WERI-Rb-1 (cell line): ENCODE measurements at regions not wholly inside any gene's neighbourhood (a gene's known extent, or its start where the extent isn't known, plus 50 kb on each side); places are given as distances from the start of the nearest gene placed in this dataset.

Experiments
- DNase-seq: peaks from one replicate; pipeline ENCODE4 v3.0.0-alpha.2; 2020
- H3K27ac ChIP-seq: fragments of 250-450 bp; sonication (Bioruptor Pico); 2 replicates; pipeline ENCODE4 v1.5.1; 2020; ENCODE audit warnings: mild to moderate bottlenecking, moderate library complexity
- H3K27me3 ChIP-seq: fragments of 250-450 bp; sonication (Bioruptor Pico); 2 replicates; pipeline ENCODE4 v1.5.1; 2021; ENCODE audit warnings: mild to moderate bottlenecking, low read depth, moderate library complexity; ENCODE audit not compliant: insufficient read depth, severe bottlenecking
- H3K36me3 ChIP-seq: fragments of 250-450 bp; sonication (Bioruptor Pico); 2 replicates; pipeline ENCODE4 v1.5.1; 2020; ENCODE audit warnings: mild to moderate bottlenecking, moderate library complexity
- H3K4me3 ChIP-seq: 2 replicates; pipeline ENCODE4 v1.5.1; 2011; ENCODE audit warnings: low read depth, mild to moderate bottlenecking, control low read depth, low read length
- H3K9me3 ChIP-seq: fragments of 250-450 bp; sonication (Bioruptor Pico); 2 replicates; pipeline ENCODE4 v1.5.1; 2021; ENCODE audit warnings: mild to moderate bottlenecking, moderate library complexity; ENCODE audit not compliant: severe bottlenecking
- CTCF ChIP-seq: IDR thresholded peaks from 2 replicates; pipeline ENCODE4 v1.5.1; 2011; ENCODE audit warnings: low read depth, mild to moderate bottlenecking, control low read depth, inconsistent platforms, low read length

GRCh38 chr15:87508086-87508485, 748.5 kb downstream of the NTRK3 start:
- Histone ChIP-seq H3K36me3 (no peaks in the 10 kb centered on the region), H3K27me3 (no peaks in the 10 kb centered on the region), H3K4me3 (no peak overlapping the region), H3K27ac (no peak overlapping the region), H3K9me3 (peaks cover 3% of the 10 kb centered on the region)
- no peak for DNase-seq
- TF ChIP-seq CTCF: no peak

- no peaks in the 10 kb centered on the region for H3K9me3 ChIP-seq
- no peaks in the 10 kb centered on the region for H3K27me3 ChIP-seq
- no peak overlapping the region for H3K4me3 ChIP-seq
- no peak for TF ChIP-seq CTCF
- H3K27ac ChIP-seq: no peak overlapping the region
- H3K36me3 ChIP-seq: no peaks in the 10 kb centered on the region
- no peak for DNase-seq
Observed at GRCh38 chr15:87502173-87502572, 754.4 kb downstream of the NTRK3 start.

GRCh38 chr15:87500240-87500639, 756.3 kb downstream of the NTRK3 start:
- Histone ChIP-seq H3K4me3 (no peak overlapping the region), H3K27me3 (no peaks in the 10 kb centered on the region), H3K9me3 (no peaks in the 10 kb centered on the region), H3K27ac (no peak overlapping the region), H3K36me3 (no peaks in the 10 kb centered on the region)
- no peak for DNase-seq
- no peak for TF ChIP-seq CTCF

- TF ChIP-seq CTCF: no peak
- no peaks in the 10 kb centered on the region for H3K36me3 ChIP-seq
- no peak for DNase-seq
Observed at GRCh38 chr15:87498560-87498959, 758.0 kb downstream of the NTRK3 start.

GRCh38 chr15:87496795-87497194, 759.7 kb downstream of the NTRK3 start:
- Histone ChIP-seq H3K27me3 (no peaks in the 10 kb centered on the region), H3K27ac (no peak overlapping the region), H3K9me3 (no peaks in the 10 kb centered on the region), H3K36me3 (no peaks in the 10 kb centered on the region), H3K4me3 (no peak overlapping the region)
- DNase-seq: no peak
- no peak for TF ChIP-seq CTCF

More at GRCh38 chr15:87498560-87498959, 758.0 kb downstream of the NTRK3 start:
- no peak overlapping the region for H3K4me3 ChIP-seq
- H3K27ac ChIP-seq: no peak overlapping the region
- no peaks in the 10 kb centered on the region for H3K9me3 ChIP-seq
- no peaks in the 10 kb centered on the region for H3K27me3 ChIP-seq

- no peak overlapping the region for H3K27ac ChIP-seq
- no peaks in the 10 kb centered on the region for H3K9me3 ChIP-seq
- no peaks in the 10 kb centered on the region for H3K36me3 ChIP-seq
- H3K27me3 ChIP-seq: no peaks in the 10 kb centered on the region
- no peak for TF ChIP-seq CTCF
- DNase-seq: no peak
- no peak overlapping the region for H3K4me3 ChIP-seq
Observed at GRCh38 chr15:87496109-87496508, 760.4 kb downstream of the NTRK3 start.
